HEK293T (cell line): ENCODE measurements at regions not wholly inside any gene's neighbourhood (a gene's known extent, or its start where the extent isn't known, plus 50 kb on each side); places are given as distances from the start of the nearest gene placed in this dataset.
"Not testable (repeated sequence)": the region's sequence is repeated elsewhere in the genome, so short reads cannot be mapped to it uniquely, and the experiment has no call there.

Experiments used
- ARNT ChIP-seq: fragments of 450-650 bp; IDR thresholded peaks from 2 replicates; pipeline ENCODE4 v1.6.1; 2017; ENCODE audit warnings: mild to moderate bottlenecking
- BHLHE40 ChIP-seq: fragments of 450-650 bp; IDR thresholded peaks from 2 replicates; pipeline ENCODE4 v1.6.1; 2016; ENCODE audit warnings: mild to moderate bottlenecking, moderate library complexity, borderline replicate concordance
- ELF4 ChIP-seq: fragments of 450-650 bp; IDR thresholded peaks from 2 replicates; pipeline ENCODE4 v1.6.1; 2017; ENCODE audit warnings: antibody characterized with exemption
- NFRKB ChIP-seq: fragments of 450-650 bp; IDR thresholded peaks from 2 replicates; pipeline ENCODE4 v1.6.1; 2016; ENCODE audit warnings: mild to moderate bottlenecking, moderate library complexity
- SUZ12 ChIP-seq: fragments of 450-650 bp; IDR thresholded peaks from 2 replicates; pipeline ENCODE4 v1.6.1; 2016; ENCODE audit warnings: mild to moderate bottlenecking
- ZNF384 ChIP-seq: fragments of 450-650 bp; IDR thresholded peaks from 2 replicates; pipeline ENCODE4 v1.6.1; 2016

- TF ChIP-seq ELF4, NFRKB, BHLHE40, ZNF384, SUZ12, ARNT: not testable (repeated sequence)
Measured at GRCh38 chr16:29205151-29205550, 201.4 kb downstream of the NPIPB11 start.
